H9 (cell line): ENCODE measurements at regions not wholly inside any gene's neighbourhood (a gene's known extent, or its start where the extent isn't known, plus 50 kb on each side); places are given as distances from the start of the nearest gene placed in this dataset.

ENCODE experiments used
- DNase-seq: peaks from one replicate; pipeline ENCODE4 v3.0.0-alpha.2; 2017
- H2AFZ ChIP-seq: one replicate; pipeline ENCODE4 v1.6.1; 2013; ENCODE audit warnings: mild to moderate bottlenecking, low read length, control low read depth, moderate library complexity
- H2AK5ac ChIP-seq: 2 replicates; pipeline ENCODE4 v1.6.1; 2013; ENCODE audit warnings: low read length, control low read depth, mixed read lengths; ENCODE audit not compliant: insufficient read length
- H2BK120ac ChIP-seq: one replicate; pipeline ENCODE4 v1.6.1; 2013; ENCODE audit warnings: low read depth, mild to moderate bottlenecking, low read length, control low read depth, inconsistent platforms; ENCODE audit not compliant: poor library complexity, severe bottlenecking
- H2BK12ac ChIP-seq: 2 replicates; pipeline ENCODE4 v1.6.1; 2013; ENCODE audit warnings: low read length, control low read depth, mixed read lengths, low read depth; ENCODE audit not compliant: insufficient read length
- H2BK15ac ChIP-seq: 2 replicates; pipeline ENCODE4 v1.6.1; 2013; ENCODE audit warnings: low read depth, low read length, control low read depth
- H2BK20ac ChIP-seq: one replicate; pipeline ENCODE4 v1.6.1; 2013; ENCODE audit warnings: low read depth, mild to moderate bottlenecking, low read length, control low read depth, inconsistent platforms; ENCODE audit not compliant: poor library complexity, severe bottlenecking
- H2BK5ac ChIP-seq: 2 replicates; pipeline ENCODE4 v1.6.1; 2013; ENCODE audit warnings: low read length, control low read depth, mixed read lengths; ENCODE audit not compliant: insufficient read length
- H3K14ac ChIP-seq: 2 replicates; pipeline ENCODE4 v1.6.1; 2013; ENCODE audit warnings: low read length, control low read depth; ENCODE audit not compliant: insufficient read depth
- H3K18ac ChIP-seq: 2 replicates; pipeline ENCODE4 v1.6.1; 2013; ENCODE audit warnings: low read depth, mild to moderate bottlenecking, mixed read lengths, low read length, control low read depth; ENCODE audit not compliant: insufficient read length
- H3K23ac ChIP-seq: 2 replicates; pipeline ENCODE4 v1.6.1; 2013; ENCODE audit warnings: low read length, control low read depth, mixed read lengths, low read depth; ENCODE audit not compliant: insufficient read length
- H3K23me2 ChIP-seq: 2 replicates; pipeline ENCODE4 v1.6.1; 2013; ENCODE audit warnings: low read depth, mild to moderate bottlenecking, mixed read lengths, low read length, control low read depth; ENCODE audit not compliant: insufficient read length, poor library complexity, severe bottlenecking
- H3K27ac ChIP-seq: 2 replicates; pipeline ENCODE4 v1.5.1; 2013; ENCODE audit warnings: low read length, control low read depth, mixed read lengths, low read depth; ENCODE audit not compliant: insufficient read length
- H3K27me3 ChIP-seq: 2 replicates; pipeline ENCODE4 v1.6.1; 2013; ENCODE audit warnings: low read length, control low read depth, inconsistent platforms; ENCODE audit not compliant: insufficient read depth
- H3K4ac ChIP-seq: 2 replicates; pipeline ENCODE4 v1.6.1; 2013; ENCODE audit warnings: low read depth, mild to moderate bottlenecking, control low read depth, inconsistent platforms, low read length, moderate library complexity
- H3K4me1 ChIP-seq: 2 replicates; pipeline ENCODE4 v1.6.1; 2013; ENCODE audit warnings: low read length, control low read depth, inconsistent platforms; ENCODE audit not compliant: insufficient read depth
- H3K4me2 ChIP-seq: 2 replicates; pipeline ENCODE4 v1.6.1; 2013; ENCODE audit warnings: low read length, control low read depth, mixed read lengths; ENCODE audit not compliant: insufficient read length, insufficient read depth
- H3K56ac ChIP-seq: 2 replicates; pipeline ENCODE4 v1.6.1; 2013; ENCODE audit warnings: low read depth, mild to moderate bottlenecking, mixed read lengths, low read length, control low read depth; ENCODE audit not compliant: insufficient read length
- H3K79me1 ChIP-seq: 2 replicates; pipeline ENCODE4 v1.6.1; 2013; ENCODE audit warnings: low read depth, mild to moderate bottlenecking, moderate library complexity, low read length, control low read depth, inconsistent platforms; ENCODE audit not compliant: insufficient read depth, poor library complexity, severe bottlenecking
- H3K79me2 ChIP-seq: 2 replicates; pipeline ENCODE4 v1.6.1; 2013; ENCODE audit warnings: low read length, control low read depth, inconsistent platforms; ENCODE audit not compliant: insufficient read depth
- H3K9ac ChIP-seq: 2 replicates; pipeline ENCODE4 v1.6.1; 2013; ENCODE audit warnings: low read length, control low read depth, mixed read lengths; ENCODE audit not compliant: insufficient read length; ENCODE audit errors: extremely low read depth
- H3K9me3 ChIP-seq: one replicate; pipeline ENCODE4 v1.6.1; 2013; ENCODE audit warnings: low read depth, low read length, inconsistent platforms; ENCODE audit not compliant: control insufficient read depth
- H3T11ph ChIP-seq: one replicate; pipeline ENCODE4 v1.6.1; 2013; ENCODE audit warnings: mild to moderate bottlenecking, low read length, control low read depth, inconsistent platforms
- H4K20me1 ChIP-seq: one replicate; pipeline ENCODE4 v1.6.1; 2013; ENCODE audit not compliant: control insufficient read depth, insufficient read length, insufficient read depth
- H4K5ac ChIP-seq: 2 replicates; pipeline ENCODE4 v1.6.1; 2013; ENCODE audit warnings: low read depth, mild to moderate bottlenecking, mixed read lengths, low read length, control low read depth; ENCODE audit not compliant: insufficient read length
- H4K8ac ChIP-seq: replicated peaks from 2 replicates; pipeline ENCODE4 v1.6.1; 2013; ENCODE audit warnings: low read length, control low read depth, mixed read lengths, low read depth; ENCODE audit not compliant: insufficient read length
- H4K91ac ChIP-seq: 2 replicates; pipeline ENCODE4 v1.6.1; 2013; ENCODE audit warnings: low read depth, mild to moderate bottlenecking, moderate library complexity, mixed read lengths, low read length, control low read depth; ENCODE audit not compliant: insufficient read length
- H3K27ac Mint-ChIP-seq, 3 experiments: 2 replicates in 2 of 3; 3 replicates in 1 of 3; pipeline ENCODE4 v1.8.0; 2020 to 2021; ENCODE audit warnings: mixed read lengths in 3 of 3, mild to moderate bottlenecking in 1 of 3, moderate library complexity in 1 of 3
- H3K27me3 Mint-ChIP-seq: 2 replicates; pipeline ENCODE4 v1.8.0; 2021; ENCODE audit warnings: low read depth, mild to moderate bottlenecking, moderate library complexity, mixed read lengths
- H3K36me3 Mint-ChIP-seq, 3 experiments: 2 replicates in 2 of 3; 3 replicates in 1 of 3; pipeline ENCODE4 v1.8.0; 2020 to 2021; ENCODE audit warnings: low read depth in 3 of 3, mixed read lengths in 3 of 3; ENCODE audit not compliant: insufficient read depth in 1 of 3
- H3K4me1 Mint-ChIP-seq, 2 experiments: 2 replicates each; pipeline ENCODE4 v1.8.0; 2020; ENCODE audit warnings: mixed read lengths in 2 of 2
- H3K4me3 Mint-ChIP-seq, 2 experiments: 2 replicates in 1 of 2; 3 replicates in 1 of 2; pipeline ENCODE4 v1.8.0; 2020 to 2021; ENCODE audit warnings: mild to moderate bottlenecking in 2 of 2, mixed read lengths in 2 of 2, moderate library complexity in 1 of 2
- H3K9me3 Mint-ChIP-seq, 2 experiments: 2 replicates in 1 of 2; 3 replicates in 1 of 2; pipeline ENCODE4 v1.8.0; 2020; ENCODE audit warnings: mild to moderate bottlenecking in 2 of 2, mixed read lengths in 2 of 2, moderate library complexity in 1 of 2
- CTCF ChIP-seq: fragments of 200-600 bp; sonication (generic); conservative IDR thresholded peaks from 3 replicates; pipeline ENCODE4 v1.8.0; 2021; ENCODE audit warnings: antibody characterized with exemption, mild to moderate bottlenecking
- WGBS: extraction: QIAGEN DNeasy Blood & Tissue Kit; methylation state at CpG from one replicate; pipeline ENCODE4 v1.1.7; 2013; ENCODE audit warnings: missing lambda C conversion rate, low lambda C conversion rate, mixed read lengths; ENCODE audit not compliant: insufficient read length; ENCODE audit errors: extremely low coverage; 5-methylcytosine and 5-hydroxymethylcytosine counted together

- Histone ChIP-seq H3K4me2 (no peak overlapping the region), H4K8ac (no peak overlapping the region), H3K23ac (no peak overlapping the region), H3K79me2 (no peaks in the 10 kb centered on the region), H4K91ac (no peak overlapping the region), H2BK15ac (no peak overlapping the region), H3K4me1 (no peaks in the 10 kb centered on the region), H3K23me2 (no peaks in the 10 kb centered on the region), H2BK120ac (no peak overlapping the region), H2BK5ac (no peak overlapping the region), H2AFZ (no peak overlapping the region), H3K9ac (no peak overlapping the region), H2AK5ac (no peak overlapping the region), H3K14ac (no peak overlapping the region), H3K79me1 (no peaks in the 10 kb centered on the region), H2BK20ac (no peak overlapping the region), H3K4ac (no peak overlapping the region), H3K56ac (no peak overlapping the region), H3K9me3 (no peaks in the 10 kb centered on the region), H3K27ac (no peak overlapping the region), H3T11ph (no peak overlapping the region), H3K27me3 (no peaks in the 10 kb centered on the region), H4K20me1 (no peaks in the 10 kb centered on the region), H2BK12ac (no peak overlapping the region), H3K18ac (no peak overlapping the region), H4K5ac (no peak overlapping the region)
- H3K36me3 Mint-ChIP-seq, result peaks cover 3 to 18% (median 10%) of the 10 kb centered on the region in 3 experiments; a peak in 6 of 7 replicates
- no peak for DNase-seq
- no peak overlapping the region for H3K27ac Mint-ChIP-seq
- no CpG with 5 or more reads among the region's 4 CpGs for WGBS
- H3K27me3 Mint-ChIP-seq, result no peaks in the 10 kb centered on the region; the same call in none of the 2 replicates
- H3K9me3 Mint-ChIP-seq, result peaks cover 23 to 26% of the 10 kb centered on the region in 2 experiments
- no peak overlapping the region for H3K4me3 Mint-ChIP-seq
- H3K4me1 Mint-ChIP-seq, result no peaks in the 10 kb centered on the region
- TF ChIP-seq CTCF, result no peak
Measured at GRCh38 chr7:73964786-73965185, 63.2 kb upstream of the ELN start.
